ENCODE measurements at regions not wholly inside any gene's neighbourhood (a gene's known extent, or its start where the extent isn't known, plus 50 kb on each side); places are given as distances from the start of the nearest gene placed in this dataset.

GRCh38 chr9:120158221-120158620 lies 421.7 kb downstream of the CDK5RAP2 start:
- H3K27me3 ChIP-seq = no peaks in the 10 kb centered on the region
- no peaks in the 10 kb centered on the region for H3K4me1 ChIP-seq (replicated peaks in 1 of 2)
- TF ChIP-seq CTCF (IDR thresholded peaks at IDR 0.05) (no peak), POLR2A (IDR thresholded peaks at IDR 0.05) (no peak)
- intact Hi-C loops (cut with DNase I) = no loop called here
- H3K36me3 ChIP-seq (replicated peaks in 1 of 2) = no peaks in the 10 kb centered on the region
- H3K4me3 ChIP-seq = no peak overlapping the region
- no peaks in the 10 kb centered on the region for H3K9me3 ChIP-seq (replicated peaks in 1 of 3)
- 52 to 84% (median 69%) methylated on average over 1 of the region's 1 CpG for WGBS, 4 donors
- no peak for DNase-seq
- no peak overlapping the region for H3K27ac ChIP-seq

- WGBS, 4 donors = 61 to 81% (median 69%) methylated on average over 8 of the region's 8 CpGs
- no peak for DNase-seq
- no peaks in the 10 kb centered on the region for H3K9me3 ChIP-seq (replicated peaks in 1 of 3)
- intact Hi-C loops (cut with DNase I) = no loop called here
- H3K4me1 ChIP-seq (replicated peaks in 1 of 2) = no peaks in the 10 kb centered on the region
- no peaks in the 10 kb centered on the region for H3K36me3 ChIP-seq (replicated peaks in 1 of 2)
- H3K4me3 ChIP-seq = no peak overlapping the region
- H3K27ac ChIP-seq = no peak overlapping the region
- no peak for TF ChIP-seq POLR2A (IDR thresholded peaks at IDR 0.05)
- no peak for TF ChIP-seq CTCF (IDR thresholded peaks at IDR 0.05)
- H3K27me3 ChIP-seq = no peaks in the 10 kb centered on the region
Measured at GRCh38 chr9:120156376-120156775, 423.6 kb downstream of the CDK5RAP2 start.

GRCh38 chr9:120153258-120153657 lies 426.7 kb downstream of the CDK5RAP2 start:
- Histone ChIP-seq H3K27me3 (no peaks in the 10 kb centered on the region), H3K4me3 (no peak overlapping the region), H3K9me3 (replicated peaks in 1 of 3) (no peaks in the 10 kb centered on the region), H3K4me1 (replicated peaks in 1 of 2) (no peaks in the 10 kb centered on the region), H3K27ac (no peak overlapping the region), H3K36me3 (replicated peaks in 1 of 2) (no peaks in the 10 kb centered on the region)
- DNase-seq = no peak
- 88 to 96% (median 93%) methylated on average over 1 of the region's 1 CpG for WGBS, 4 donors
- intact Hi-C loops (cut with DNase I) = no loop called here
- TF ChIP-seq POLR2A (IDR thresholded peaks at IDR 0.05) (no peak), CTCF (IDR thresholded peaks at IDR 0.05) (no peak)

- H3K27me3 ChIP-seq = no peaks in the 10 kb centered on the region
- 31 to 63% (median 59%) methylated on average over 2 to 4 of the region's 4 CpGs for WGBS, 4 donors
- intact Hi-C loops (cut with DNase I) = no loop called here
- DNase-seq = peak in 1 of 7 donors; percentile 64
- no peak overlapping the region for H3K4me3 ChIP-seq
- H3K36me3 ChIP-seq (replicated peaks in 1 of 2) = no peaks in the 10 kb centered on the region
- no peak for TF ChIP-seq POLR2A (IDR thresholded peaks at IDR 0.05)
- no peak for TF ChIP-seq CTCF (IDR thresholded peaks at IDR 0.05)
- H3K27ac ChIP-seq = no peak overlapping the region
- H3K9me3 ChIP-seq (replicated peaks in 1 of 3) = no peaks in the 10 kb centered on the region
- H3K4me1 ChIP-seq (replicated peaks in 1 of 2) = no peaks in the 10 kb centered on the region
Measured at GRCh38 chr9:120152295-120152694, 427.7 kb downstream of the CDK5RAP2 start.
